Mesodermal cell (in vitro differentiated cells): ENCODE measurements at regions not wholly inside any gene's neighbourhood (a gene's known extent, or its start where the extent isn't known, plus 50 kb on each side); places are given as distances from the start of the nearest gene placed in this dataset.

Experiments
- H3K27ac ChIP-seq: 2 replicates; pipeline ENCODE4 v1.7.0; 2013; ENCODE audit warnings: mild to moderate bottlenecking, low read depth, low read length, moderate library complexity; ENCODE audit not compliant: severe bottlenecking
- H3K36me3 ChIP-seq: 2 replicates; pipeline ENCODE4 v1.7.1; 2013; ENCODE audit warnings: mild to moderate bottlenecking, low read length, moderate library complexity; ENCODE audit not compliant: control insufficient read depth, insufficient read depth
- H3K4me1 ChIP-seq: one replicate; pipeline ENCODE4 v1.7.1; 2013; ENCODE audit warnings: mild to moderate bottlenecking, low read length; ENCODE audit not compliant: insufficient read depth, control insufficient read depth, poor library complexity, severe bottlenecking
- H3K4me3 ChIP-seq: 2 replicates; pipeline ENCODE4 v1.7.0; 2013; ENCODE audit warnings: low read length, control low read depth, mild to moderate bottlenecking; ENCODE audit not compliant: insufficient read depth, poor library complexity, severe bottlenecking; ENCODE audit errors: extremely low read depth
- H3K9me3 ChIP-seq: 2 replicates; pipeline ENCODE4 v1.7.1; 2013; ENCODE audit warnings: mild to moderate bottlenecking, low read length, moderate library complexity; ENCODE audit not compliant: control insufficient read depth
- WGBS, 2 experiments: methylation state at CpG; one replicate each; pipeline ENCODE4 v1.1.5; 2013; ENCODE audit warnings: missing lambda C conversion rate in 2 of 2; ENCODE audit not compliant: insufficient coverage in 2 of 2; 5-methylcytosine and 5-hydroxymethylcytosine counted together

GRCh38 chr5:118604106-118604505, 384.2 kb downstream of the DTWD2 start:
- H3K4me1 ChIP-seq, result no peaks in the 10 kb centered on the region
- H3K36me3 ChIP-seq, result no peaks in the 10 kb centered on the region
- H3K4me3 ChIP-seq, result no peak overlapping the region
- H3K27ac ChIP-seq, result no peak overlapping the region
- WGBS, 2 experiments, result 67 to 83% methylated on average over 1 of the region's 2 CpGs
- no peaks in the 10 kb centered on the region for H3K9me3 ChIP-seq

DNA sequence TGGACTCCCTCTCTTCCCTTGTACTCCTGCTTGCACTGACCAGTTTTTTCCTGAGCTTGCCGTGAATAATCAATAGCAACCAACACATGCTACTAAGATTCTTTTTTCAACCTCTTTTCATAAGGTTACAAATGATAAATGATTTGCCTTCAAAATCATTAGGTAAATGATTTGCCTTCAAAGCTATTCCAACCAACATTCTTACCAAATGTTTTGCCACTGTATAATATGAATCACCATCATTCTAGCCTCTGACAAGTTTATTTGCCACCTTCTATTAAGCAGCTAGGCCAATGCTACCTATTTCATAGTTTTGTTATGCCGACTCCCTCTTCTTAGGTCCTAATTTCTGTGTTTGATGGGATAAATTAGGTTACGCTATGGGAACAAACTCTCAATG, 385.1 kb downstream of the DTWD2 start:
- WGBS, 2 experiments, result 100% methylated on average over 2 of the region's 3 CpGs; no CpG with 5 or more reads in 1 of the 2 experiments
- H3K4me3 ChIP-seq, result no peak overlapping the region
- no peaks in the 10 kb centered on the region for H3K4me1 ChIP-seq
- no peak overlapping the region for H3K27ac ChIP-seq
- no peaks in the 10 kb centered on the region for H3K36me3 ChIP-seq
- no peaks in the 10 kb centered on the region for H3K9me3 ChIP-seq

GRCh38 chr5:118598311-118598710, 390.0 kb downstream of the DTWD2 start:
- Histone ChIP-seq H3K4me3 (no peak overlapping the region), H3K27ac (no peak overlapping the region), H3K4me1 (no peaks in the 10 kb centered on the region), H3K36me3 (no peaks in the 10 kb centered on the region), H3K9me3 (no peaks in the 10 kb centered on the region)
- WGBS, 2 experiments, result 95 to 96% methylated on average over 2 to 3 of the region's 3 CpGs

DNA sequence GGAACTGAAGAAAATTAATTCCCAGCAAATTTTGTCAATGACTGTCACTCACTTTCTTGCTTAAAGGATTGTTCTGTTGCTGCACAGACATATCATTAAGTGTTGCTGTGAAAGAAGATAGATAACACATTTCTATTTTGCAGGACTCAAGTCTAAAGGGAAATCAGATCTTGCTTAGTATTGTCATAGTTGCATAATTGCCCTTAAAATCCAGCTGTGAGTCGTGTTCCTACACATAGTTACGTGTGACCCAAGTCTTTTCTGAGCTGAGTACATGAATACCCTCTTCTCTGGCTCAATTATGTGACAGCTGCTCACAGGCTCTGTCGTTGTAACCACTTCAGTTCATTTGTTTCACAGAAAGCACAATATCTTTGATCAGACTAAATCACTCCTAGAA, 390.8 kb downstream of the DTWD2 start:
- no peak overlapping the region for H3K27ac ChIP-seq
- WGBS, 2 experiments, result 74 to 80% methylated on average over 3 of the region's 3 CpGs

GRCh38 chr5:118596255-118596654, 392.1 kb downstream of the DTWD2 start:
- WGBS, 2 experiments, result 80 to 86% methylated on average over 1 to 2 of the region's 4 CpGs

More for the DNA sequence above, 390.8 kb downstream of the DTWD2 start:
- no peaks in the 10 kb centered on the region for H3K36me3 ChIP-seq
- no peak overlapping the region for H3K4me3 ChIP-seq
- H3K9me3 ChIP-seq, result no peaks in the 10 kb centered on the region
- H3K4me1 ChIP-seq, result no peaks in the 10 kb centered on the region

DNA sequence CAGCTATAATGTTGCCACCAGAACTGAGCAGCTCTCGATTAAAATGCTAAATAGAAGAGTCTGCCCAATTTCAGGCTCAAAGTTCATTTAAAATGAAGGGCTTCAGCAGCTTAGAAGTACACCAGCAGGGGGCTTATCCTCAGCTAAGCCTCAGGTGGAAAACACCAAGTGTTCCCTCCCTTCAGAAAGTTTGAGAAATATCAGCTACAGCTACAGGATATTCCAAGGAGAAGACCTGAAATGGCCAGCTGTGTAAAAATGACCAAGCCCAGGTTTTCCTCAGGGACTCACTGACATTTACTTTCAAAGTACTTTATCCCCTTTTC, 395.4 kb downstream of the DTWD2 start:
- no peaks in the 10 kb centered on the region for H3K36me3 ChIP-seq
- no peaks in the 10 kb centered on the region for H3K9me3 ChIP-seq
- WGBS, 2 experiments, result 71 to 89% methylated on average over 1 of the region's 1 CpG
- H3K4me1 ChIP-seq, result no peaks in the 10 kb centered on the region
- H3K4me3 ChIP-seq, result no peak overlapping the region
- no peak overlapping the region for H3K27ac ChIP-seq

More at GRCh38 chr5:118596255-118596654, 392.1 kb downstream of the DTWD2 start:
- Histone ChIP-seq H3K36me3 (no peaks in the 10 kb centered on the region), H3K4me3 (no peak overlapping the region), H3K4me1 (no peaks in the 10 kb centered on the region), H3K9me3 (no peaks in the 10 kb centered on the region), H3K27ac (no peak overlapping the region)

DNA sequence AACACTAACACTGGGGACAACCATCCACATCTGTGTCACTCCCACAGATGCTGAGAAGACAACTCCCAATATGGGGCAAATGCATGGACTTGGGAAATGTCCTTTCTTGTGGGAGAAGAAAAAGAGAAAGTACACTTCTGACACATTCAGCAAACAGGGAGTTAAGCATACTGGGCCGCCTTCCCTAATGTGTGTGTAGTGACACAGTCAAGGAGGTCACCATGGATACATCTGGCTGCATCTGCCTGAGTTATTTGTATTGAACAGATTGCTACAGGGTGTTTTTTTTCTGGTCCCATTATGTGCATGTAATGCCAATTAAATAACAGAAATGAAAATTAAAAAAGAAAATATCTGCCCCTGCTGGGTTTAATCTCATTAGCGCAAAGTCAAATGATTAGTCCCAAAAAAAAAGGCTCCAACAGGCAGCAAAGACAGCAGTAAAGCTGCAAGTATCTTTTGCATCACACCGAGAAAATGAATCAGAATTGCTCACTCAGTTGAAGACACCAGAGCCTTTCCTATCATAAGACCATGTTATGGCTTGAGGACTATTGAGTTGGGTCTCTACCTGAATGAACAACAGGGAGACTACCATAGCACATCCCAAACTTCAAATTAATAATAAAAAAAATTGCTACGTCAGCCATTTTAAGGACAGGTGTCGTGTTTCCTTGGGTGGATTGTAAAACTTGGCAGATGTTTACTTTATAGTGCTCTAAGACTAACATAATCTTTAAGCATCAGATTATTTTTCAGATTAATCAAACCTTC, 395.9 kb downstream of the DTWD2 start:
- no peaks in the 10 kb centered on the region for H3K9me3 ChIP-seq
- WGBS, 2 experiments, result 61 to 75% methylated on average over 2 of the region's 5 CpGs
- no peak overlapping the region for H3K27ac ChIP-seq
- no peak overlapping the region for H3K4me3 ChIP-seq
- no peaks in the 10 kb centered on the region for H3K36me3 ChIP-seq
- no peaks in the 10 kb centered on the region for H3K4me1 ChIP-seq

- 86 to 94% methylated on average over 2 of the region's 2 CpGs for whole genome bisulfite sequencing, 2 experiments
- no peak overlapping the region for H3K27ac ChIP-seq
- no peaks in the 10 kb centered on the region for H3K9me3 ChIP-seq
- no peaks in the 10 kb centered on the region for H3K36me3 ChIP-seq
- H3K4me3 ChIP-seq, result no peak overlapping the region
- H3K4me1 ChIP-seq, result no peaks in the 10 kb centered on the region
These were observed 397.5 kb downstream of the DTWD2 start for GRCh38 chr5:118590806-118591205.

- Histone ChIP-seq H3K4me1 (no peaks in the 10 kb centered on the region), H3K36me3 (no peaks in the 10 kb centered on the region), H3K9me3 (no peaks in the 10 kb centered on the region), H3K4me3 (no peak overlapping the region), H3K27ac (no peak overlapping the region)
- 60 to 100% methylated on average over 1 to 2 of the region's 5 CpGs for WGBS, 2 experiments
These were observed 407.4 kb downstream of the DTWD2 start for GRCh38 chr5:118580949-118581348.

DNA sequence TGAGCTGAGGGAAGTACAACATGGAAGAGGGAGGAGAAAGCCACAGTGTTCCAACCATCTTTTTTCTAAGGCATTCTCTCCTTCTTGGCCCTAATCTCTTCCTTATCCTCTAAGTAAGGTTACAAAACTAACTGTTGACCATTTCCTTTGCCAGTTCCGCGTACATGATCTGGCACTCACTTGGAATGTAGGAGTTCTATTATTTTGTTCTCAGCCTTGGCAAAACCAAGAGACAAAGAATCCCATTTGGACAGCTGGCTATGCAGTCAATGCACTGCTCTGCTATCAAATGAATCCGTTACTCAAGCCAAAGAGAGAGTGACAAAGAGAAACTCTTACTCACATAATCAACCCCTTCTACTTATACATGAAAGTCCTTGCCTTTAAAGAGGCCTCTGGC, 410.3 kb downstream of the DTWD2 start:
- Histone ChIP-seq H3K27ac (no peak overlapping the region), H3K36me3 (no peaks in the 10 kb centered on the region), H3K9me3 (no peaks in the 10 kb centered on the region), H3K4me3 (no peak overlapping the region), H3K4me1 (no peaks in the 10 kb centered on the region)
- WGBS, 2 experiments, result 90 to 100% methylated on average over 2 of the region's 3 CpGs

GRCh38 chr5:118577621-118578020, 410.7 kb downstream of the DTWD2 start:
- H3K27ac ChIP-seq, result no peak overlapping the region
- no peaks in the 10 kb centered on the region for H3K4me1 ChIP-seq
- no CpG with 5 or more reads among the region's 1 CpG for WGBS, 2 experiments
- H3K9me3 ChIP-seq, result no peaks in the 10 kb centered on the region
- no peaks in the 10 kb centered on the region for H3K36me3 ChIP-seq
- H3K4me3 ChIP-seq, result no peak overlapping the region
